Peyer's patch (tissue), 4 donors: ENCODE measurements at regions not wholly inside any gene's neighbourhood (a gene's known extent, or its start where the extent isn't known, plus 50 kb on each side); places are given as distances from the start of the nearest gene placed in this dataset.

ENCODE experiments used
- DNase-seq, 3 donors: peaks; one replicate each; pipeline ENCODE4 v3.0.0-alpha.2; 2017 to 2019
- H3K27ac ChIP-seq, 4 donors: fragments of 200-600 bp; sonication (generic); one replicate each; pipeline ENCODE4 v1.5.1; 2016 to 2019
- H3K27me3 ChIP-seq, 2 donors: fragments of 200-600 bp; sonication (generic); one replicate each; pipeline ENCODE4 v1.5.1; 2019
- H3K36me3 ChIP-seq, 3 donors: fragments of 200-600 bp; sonication (generic); one replicate each; pipeline ENCODE4 v1.5.1; 2016 to 2019
- H3K4me1 ChIP-seq, 4 donors: fragments of 200-600 bp; sonication (generic); one replicate each; pipeline ENCODE4 v1.5.1; 2016 to 2019
- H3K4me3 ChIP-seq, 4 donors: fragments of 200-600 bp; sonication (generic); 1 replicate in 3 of 4; 2 replicates in 1 of 4; pipeline ENCODE4 v1.5.1; 2016 to 2019; ENCODE audit warnings: mild to moderate bottlenecking in 1 of 4
- H3K9me3 ChIP-seq, 4 donors: fragments of 200-600 bp; sonication (generic); one replicate each; pipeline ENCODE4 v1.5.1; 2016 to 2019; ENCODE audit warnings: mild to moderate bottlenecking in 1 of 4
- POLR2A ChIP-seq, 2 donors: fragments of 450-650 bp; IDR thresholded peaks; one replicate each; pipeline ENCODE4 v1.5.1; 2017; ENCODE audit warnings: antibody characterized with exemption in 2 of 2, mild to moderate bottlenecking in 2 of 2, moderate library complexity in 2 of 2
- TF ChIP-seq, protein P1 (sequence below), 6 experiments: fragments of 450-650 bp in 4 of 6; fragments of 200-600 bp in 2 of 6; sonication (generic) in 1 of 6; IDR thresholded peaks; one replicate each; pipeline ENCODE4 v1.5.1; 2017 to 2019; ENCODE audit warnings: antibody characterized with exemption in 6 of 6, mild to moderate bottlenecking in 3 of 6, moderate library complexity in 1 of 6

GRCh38 chr2:204030322-204030721, 93.8 kb downstream of the ICOS start:
- H3K9me3 ChIP-seq = no peaks in the 10 kb centered on the region
- no peaks in the 10 kb centered on the region for H3K27me3 ChIP-seq
- no peak overlapping the region for H3K27ac ChIP-seq
- H3K36me3 ChIP-seq = no peaks in the 10 kb centered on the region
- H3K4me1 ChIP-seq = no peaks in the 10 kb centered on the region
- no peak for DNase-seq
- TF ChIP-seq, protein P1, sequence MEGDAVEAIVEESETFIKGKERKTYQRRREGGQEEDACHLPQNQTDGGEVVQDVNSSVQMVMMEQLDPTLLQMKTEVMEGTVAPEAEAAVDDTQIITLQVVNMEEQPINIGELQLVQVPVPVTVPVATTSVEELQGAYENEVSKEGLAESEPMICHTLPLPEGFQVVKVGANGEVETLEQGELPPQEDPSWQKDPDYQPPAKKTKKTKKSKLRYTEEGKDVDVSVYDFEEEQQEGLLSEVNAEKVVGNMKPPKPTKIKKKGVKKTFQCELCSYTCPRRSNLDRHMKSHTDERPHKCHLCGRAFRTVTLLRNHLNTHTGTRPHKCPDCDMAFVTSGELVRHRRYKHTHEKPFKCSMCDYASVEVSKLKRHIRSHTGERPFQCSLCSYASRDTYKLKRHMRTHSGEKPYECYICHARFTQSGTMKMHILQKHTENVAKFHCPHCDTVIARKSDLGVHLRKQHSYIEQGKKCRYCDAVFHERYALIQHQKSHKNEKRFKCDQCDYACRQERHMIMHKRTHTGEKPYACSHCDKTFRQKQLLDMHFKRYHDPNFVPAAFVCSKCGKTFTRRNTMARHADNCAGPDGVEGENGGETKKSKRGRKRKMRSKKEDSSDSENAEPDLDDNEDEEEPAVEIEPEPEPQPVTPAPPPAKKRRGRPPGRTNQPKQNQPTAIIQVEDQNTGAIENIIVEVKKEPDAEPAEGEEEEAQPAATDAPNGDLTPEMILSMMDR (IDR thresholded peaks at IDR 0.05) = no peak
- no peak for TF ChIP-seq POLR2A (IDR thresholded peaks at IDR 0.05)
- no peak overlapping the region for H3K4me3 ChIP-seq

- Histone ChIP-seq H3K27ac (no peak overlapping the region), H3K27me3 (no peaks in the 10 kb centered on the region), H3K9me3 (no peaks in the 10 kb centered on the region), H3K4me1 (no peaks in the 10 kb centered on the region), H3K36me3 (no peaks in the 10 kb centered on the region), H3K4me3 (no peak overlapping the region)
- no peak for TF ChIP-seq POLR2A (IDR thresholded peaks at IDR 0.05)
- DNase-seq = no peak
Observed at GRCh38 chr2:204031056-204031455, 94.5 kb downstream of the ICOS start.

GRCh38 chr2:204032301-204032700, 95.7 kb downstream of the ICOS start:
- Histone ChIP-seq H3K27me3 (no peaks in the 10 kb centered on the region), H3K9me3 (no peaks in the 10 kb centered on the region), H3K36me3 (no peaks in the 10 kb centered on the region), H3K4me3 (no peak overlapping the region), H3K4me1 (no peaks in the 10 kb centered on the region), H3K27ac (no peak overlapping the region)
- TF ChIP-seq, protein P1 (IDR thresholded peaks at IDR 0.05) = no peak
- no peak for TF ChIP-seq POLR2A (IDR thresholded peaks at IDR 0.05)
- DNase-seq = no peak

GRCh38 chr2:204033611-204034495, 97.3 kb downstream of the ICOS start:
- Histone ChIP-seq H3K9me3 (no peaks in the 10 kb centered on the region), H3K4me1 (no peaks in the 10 kb centered on the region), H3K36me3 (no peaks in the 10 kb centered on the region), H3K27me3 (no peaks in the 10 kb centered on the region), H3K27ac (no peak overlapping the region), H3K4me3 (no peak overlapping the region)
- no peak for DNase-seq
- TF ChIP-seq, protein P1 (IDR thresholded peaks at IDR 0.05) = no peak
- TF ChIP-seq POLR2A (IDR thresholded peaks at IDR 0.05) = no peak

DNA sequence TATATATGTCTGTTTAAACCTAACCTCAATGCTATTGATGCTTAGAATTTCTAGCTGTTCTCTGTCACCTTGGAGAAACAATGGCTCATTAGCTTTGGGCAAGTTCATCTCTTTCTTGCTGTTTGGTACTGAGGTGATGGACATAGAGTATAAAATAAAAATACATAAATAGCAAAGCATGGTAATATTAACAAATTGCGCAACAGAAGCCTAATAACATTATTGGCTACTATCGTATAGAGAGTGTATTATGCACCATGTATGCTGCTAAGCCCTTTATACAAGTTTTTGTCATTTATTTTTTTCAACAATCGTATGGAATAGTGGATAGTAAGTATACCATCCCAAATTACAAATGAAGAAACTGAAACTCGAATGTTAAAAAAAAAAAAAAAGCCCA, 100.1 kb downstream of the ICOS start:
- no peak for DNase-seq
- Histone ChIP-seq H3K36me3 (no peaks in the 10 kb centered on the region), H3K4me1 (no peaks in the 10 kb centered on the region), H3K9me3 (no peaks in the 10 kb centered on the region), H3K27me3 (no peaks in the 10 kb centered on the region), H3K4me3 (no peak overlapping the region), H3K27ac (no peak overlapping the region)
- TF ChIP-seq, protein P1 (IDR thresholded peaks at IDR 0.05) = no peak
- TF ChIP-seq POLR2A (IDR thresholded peaks at IDR 0.05) = no peak

DNA sequence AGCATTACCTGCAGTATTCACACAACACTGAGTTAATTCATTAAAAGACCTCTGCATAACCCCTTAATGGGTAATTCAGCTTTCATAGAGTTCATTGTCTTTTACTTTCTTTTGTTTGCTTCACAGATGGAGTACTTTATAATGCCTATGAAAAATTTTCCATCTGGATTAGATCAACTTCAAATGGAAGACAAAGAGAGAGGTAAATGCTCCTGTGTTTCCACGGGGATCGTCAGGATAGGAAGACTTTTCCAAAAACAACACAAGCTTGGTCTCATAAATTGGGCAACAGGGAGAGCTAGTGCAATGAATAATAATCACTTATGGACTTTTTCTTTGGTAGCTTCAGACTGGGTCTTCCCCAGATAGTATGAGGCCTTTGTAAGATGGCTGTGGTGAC, 100.7 kb downstream of the ICOS start:
- Histone ChIP-seq H3K36me3 (no peaks in the 10 kb centered on the region), H3K27ac (no peak overlapping the region), H3K27me3 (no peaks in the 10 kb centered on the region), H3K4me3 (no peak overlapping the region), H3K4me1 (no peaks in the 10 kb centered on the region), H3K9me3 (no peaks in the 10 kb centered on the region)
- no peak for DNase-seq
- no peak for TF ChIP-seq POLR2A (IDR thresholded peaks at IDR 0.05)
- TF ChIP-seq, protein P1 (IDR thresholded peaks at IDR 0.05) = no peak
